SH-SY5Y (cell line): ENCODE measurements at regions not wholly inside any gene's neighbourhood (a gene's known extent, or its start where the extent isn't known, plus 50 kb on each side); places are given as distances from the start of the nearest gene placed in this dataset.

ENCODE experiments used
- GATA2 ChIP-seq: IDR thresholded peaks from 2 replicates; pipeline ENCODE4 v1.6.1; 2011; ENCODE audit warnings: mild to moderate bottlenecking, low read depth, low read length
- GATA3 ChIP-seq: IDR thresholded peaks from 2 replicates; pipeline ENCODE4 v1.6.1; 2011; ENCODE audit warnings: low read depth, mild to moderate bottlenecking, low read length, moderate library complexity

GRCh38 chr14:96725232-96725631, 72.0 kb upstream of the VRK1 start:
- no peak for TF ChIP-seq GATA2
- no peak for TF ChIP-seq GATA3
